ENCODE measurements at regions not wholly inside any gene's neighbourhood (a gene's known extent, or its start where the extent isn't known, plus 50 kb on each side); places are given as distances from the start of the nearest gene placed in this dataset.

DNA sequence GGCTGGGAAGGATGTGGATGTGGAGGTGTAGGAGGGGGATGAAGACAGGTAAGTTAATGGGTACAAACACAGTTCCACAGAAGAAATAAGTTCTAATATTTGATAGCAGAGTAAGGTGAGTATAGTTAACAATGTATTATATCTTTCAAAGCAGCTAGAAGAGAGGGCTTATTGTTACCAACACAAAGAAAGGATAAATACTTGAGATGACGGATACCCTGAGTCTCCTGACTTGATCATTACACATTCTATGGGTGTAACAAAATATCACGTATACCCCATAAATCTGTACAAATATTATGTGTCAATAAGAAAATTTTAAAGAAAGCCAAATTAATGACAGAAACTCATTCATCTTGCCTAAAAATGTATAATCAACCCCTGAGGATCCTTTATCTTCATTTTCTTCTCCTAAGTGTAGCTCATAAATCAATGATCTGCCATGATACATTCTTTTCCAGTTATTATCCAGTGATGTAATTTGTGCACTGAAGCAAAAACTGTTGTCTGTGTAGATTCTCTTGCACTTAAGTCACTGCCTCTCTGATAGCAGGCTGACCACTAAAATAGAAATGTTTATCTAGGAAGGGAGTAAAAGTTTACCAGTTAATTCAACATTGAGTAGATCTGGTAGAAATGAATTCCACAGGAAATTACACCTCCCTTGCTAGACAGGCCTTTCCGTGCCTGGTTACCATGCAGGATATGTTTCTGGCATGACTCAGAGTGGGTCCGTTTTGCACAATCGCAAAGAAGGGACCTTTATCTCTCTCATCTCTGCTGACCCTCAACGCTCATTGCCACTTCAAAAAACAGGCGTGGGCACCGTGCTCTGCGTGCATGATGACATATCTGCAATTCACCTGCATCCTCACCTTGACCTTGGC is 249.7 kb upstream of the NCKAP5 start:
- no peak for DNase-seq

DNA sequence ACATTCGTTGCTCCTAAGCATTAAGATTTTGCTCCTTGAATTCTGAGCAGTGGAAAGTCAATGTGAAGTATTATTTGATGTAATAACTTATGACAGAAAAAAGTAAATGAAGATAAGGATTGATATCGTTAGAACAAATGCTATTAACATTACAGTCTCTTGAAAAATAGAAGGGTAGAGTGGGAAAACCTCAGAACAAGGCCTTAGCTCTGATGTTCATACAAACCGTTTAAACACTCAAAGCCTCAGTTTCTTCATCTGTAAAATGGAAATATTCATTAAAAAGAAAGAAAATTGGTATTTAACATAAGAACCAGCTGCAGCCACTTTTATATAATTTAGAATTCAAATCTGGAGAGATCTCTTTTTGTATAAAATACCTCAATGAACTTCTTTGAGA is 250.4 kb upstream of the NCKAP5 start:
- no peak for DNase-seq

DNA sequence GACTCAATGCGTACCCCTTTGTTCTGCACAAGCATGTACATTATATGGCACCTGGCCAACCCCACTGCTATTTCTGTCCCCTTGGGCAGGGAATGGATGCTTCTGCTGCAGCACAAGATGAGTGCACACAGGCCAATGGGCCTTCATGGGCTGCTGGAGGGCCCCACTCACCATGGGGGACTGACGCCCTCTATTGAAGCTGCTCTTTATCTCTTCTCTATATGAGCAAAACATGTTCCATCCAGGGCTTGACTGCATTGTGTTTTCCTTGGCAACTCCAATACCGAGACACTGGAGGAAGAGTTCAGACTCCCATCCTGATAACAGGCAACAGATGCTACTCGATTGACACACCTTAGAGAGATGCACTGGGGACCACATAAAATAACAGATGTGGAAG is 251.6 kb upstream of the NCKAP5 start:
- DNase-seq: no peak

DNA sequence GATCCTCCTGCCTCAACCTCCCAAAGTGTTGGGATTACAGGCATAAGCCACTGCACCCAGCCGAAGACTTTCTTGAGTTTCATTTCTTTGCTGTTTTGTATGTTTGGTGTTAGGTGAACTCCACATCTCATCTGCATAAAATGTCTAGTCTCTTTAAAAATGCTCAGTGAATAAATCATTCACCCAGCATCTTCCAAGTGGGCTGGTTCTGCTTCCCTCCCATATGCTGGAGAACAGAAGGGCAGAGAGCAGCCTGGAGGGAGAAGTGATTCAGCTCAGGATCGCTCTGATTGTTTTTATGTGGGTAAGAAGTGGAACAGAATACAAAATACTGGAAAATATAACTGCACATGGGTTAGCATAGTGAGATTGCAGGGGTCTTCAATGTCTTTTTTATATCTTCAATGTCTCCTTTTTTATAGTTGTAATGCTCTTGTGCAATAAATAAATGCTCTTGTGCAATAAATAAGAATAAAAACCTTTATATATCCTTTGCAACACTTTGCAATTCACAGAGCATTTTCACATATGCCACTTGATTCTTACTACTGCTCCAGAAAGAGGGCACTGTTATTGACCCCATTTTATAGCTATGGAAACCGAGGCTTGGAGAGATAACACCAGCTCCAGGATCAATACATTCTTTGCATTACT is 253.0 kb upstream of the NCKAP5 start:
- DNase-seq: no peak

DNA sequence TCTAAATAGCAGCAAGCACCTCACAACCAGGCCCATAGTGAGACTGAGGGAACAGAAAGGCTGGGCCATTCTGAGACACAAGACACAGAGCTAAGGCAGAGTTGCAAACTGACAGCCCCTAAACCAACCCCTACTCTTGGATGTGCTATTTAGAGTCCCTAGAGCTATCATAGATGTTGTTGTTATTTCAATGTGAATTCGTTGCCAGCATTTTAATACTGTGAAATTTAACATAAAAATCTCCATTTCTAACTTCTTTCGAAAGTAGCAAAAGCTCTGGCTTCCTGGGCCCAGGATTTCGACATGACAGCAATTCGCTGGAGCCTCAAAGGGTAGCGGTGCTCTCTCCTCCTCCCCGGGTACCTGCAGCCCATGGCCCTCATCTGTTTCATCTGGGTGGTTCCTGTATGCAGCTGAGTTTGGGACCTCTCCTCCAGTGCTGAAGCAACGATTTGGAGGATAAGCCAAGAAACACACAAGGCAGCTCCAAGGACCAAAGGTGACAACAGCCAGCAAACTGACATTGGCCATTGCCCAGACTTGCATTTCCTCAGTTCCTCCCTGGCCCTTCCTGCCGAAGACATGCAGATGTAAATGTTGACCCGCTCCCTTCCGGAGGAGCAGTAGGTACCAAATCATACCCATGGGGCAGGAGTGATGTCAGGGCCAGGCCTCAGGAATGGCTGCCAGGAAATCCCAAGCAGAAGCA is 254.4 kb upstream of the NCKAP5 start:
- DNase-seq: no peak

DNA sequence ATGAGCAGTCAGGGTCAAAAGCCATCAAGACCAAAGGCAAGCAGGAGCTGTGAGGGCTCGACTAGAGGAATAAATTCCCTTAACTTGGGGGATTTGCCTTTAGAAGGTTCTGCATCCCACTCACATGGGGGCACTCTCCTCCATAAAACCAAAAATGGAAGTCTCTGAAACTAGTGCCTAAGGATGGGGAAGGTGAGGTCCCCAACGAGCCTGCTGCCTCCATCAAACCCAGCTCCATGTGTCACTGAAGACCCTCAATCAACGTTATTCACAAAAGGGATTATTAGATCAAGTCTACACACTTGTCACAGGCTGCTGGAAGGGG is 254.9 kb upstream of the NCKAP5 start:
- DNase-seq: no peak

DNA sequence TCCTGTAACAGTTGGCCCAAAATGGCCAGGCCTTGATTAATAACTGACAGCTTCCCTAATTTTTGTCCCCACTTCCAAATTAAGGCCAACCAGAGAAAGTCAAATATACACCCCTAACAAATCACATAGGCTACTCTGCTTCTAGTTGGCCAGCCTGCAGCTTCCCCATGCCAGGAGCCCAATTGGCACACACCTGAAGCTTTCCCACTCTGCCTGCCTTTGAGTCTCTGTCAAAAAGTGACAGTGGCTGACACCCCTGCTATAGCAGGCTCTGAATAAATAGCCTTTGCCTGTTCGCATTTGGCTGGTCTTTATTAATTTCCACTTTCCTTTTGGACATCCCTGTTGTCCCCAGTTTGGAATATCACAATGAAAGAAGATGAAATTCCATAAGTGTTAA is 256.6 kb upstream of the NCKAP5 start:
- DNase-seq: no peak

DNA sequence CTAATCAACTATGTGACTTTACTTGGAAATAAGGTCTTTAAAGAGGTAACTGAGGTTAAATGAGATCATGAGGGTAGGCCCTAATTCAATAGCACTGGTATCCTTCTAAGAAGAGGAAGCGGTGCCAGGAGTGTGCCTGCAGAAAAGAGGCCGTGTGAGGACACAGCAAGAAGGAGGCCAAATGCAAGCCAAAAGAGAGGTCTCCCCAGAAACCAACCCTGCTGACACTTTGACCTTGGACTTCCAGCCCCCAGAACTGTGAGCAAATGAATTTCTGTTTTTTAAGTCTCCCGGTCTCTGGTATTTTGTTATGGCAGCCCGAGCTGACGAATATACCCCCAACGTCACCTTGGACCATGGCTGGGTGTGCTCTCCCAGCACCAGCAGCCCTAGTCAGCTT is 257.5 kb upstream of the NCKAP5 start:
- no peak for DNase-seq

DNA sequence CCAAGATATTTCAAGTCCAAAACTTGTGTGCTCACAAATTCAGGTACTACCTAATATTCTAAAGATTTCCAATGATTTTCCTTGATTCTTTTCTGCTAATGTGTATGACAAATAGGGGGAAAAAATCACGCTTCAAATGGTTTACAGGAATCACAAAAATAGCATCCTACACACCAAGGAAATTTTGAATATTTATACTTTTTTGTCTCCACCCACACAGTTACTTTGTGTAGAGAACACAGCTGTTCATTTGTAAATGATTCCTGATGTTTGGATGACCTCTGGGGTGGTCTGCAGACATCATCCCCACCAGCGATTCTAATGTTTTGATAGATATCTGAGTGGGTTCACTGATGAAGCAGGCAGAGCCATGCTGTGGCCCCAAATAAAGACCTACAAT is 260.6 kb upstream of the NCKAP5 start:
- no peak for DNase-seq

DNA sequence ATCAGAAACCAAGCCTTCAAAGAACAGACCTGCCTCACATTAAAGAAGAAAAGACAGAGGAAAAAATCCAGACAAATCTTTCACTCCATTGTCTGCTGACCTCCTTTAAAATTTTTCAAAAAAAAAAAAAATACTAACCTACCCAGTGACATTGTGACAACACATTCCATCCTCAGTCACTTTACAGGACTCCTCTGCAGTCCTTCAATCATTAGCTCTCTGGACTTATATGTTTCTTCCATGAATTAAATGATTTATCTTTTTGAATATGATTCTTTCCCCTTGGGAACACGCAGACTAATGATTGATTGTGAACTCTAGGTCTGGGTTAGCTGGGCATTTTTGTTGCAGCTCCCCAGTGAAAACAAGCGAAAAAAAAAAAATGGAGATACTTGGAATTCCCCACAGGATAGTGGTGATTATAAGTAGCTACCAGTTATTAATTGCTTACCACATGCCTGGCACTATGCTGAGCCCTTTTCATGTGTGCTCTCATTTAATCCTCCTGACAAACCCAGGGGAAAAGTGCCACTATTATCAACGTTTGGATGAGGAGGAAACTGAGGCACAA is 261.3 kb upstream of the NCKAP5 start:
- no peak for DNase-seq

DNA sequence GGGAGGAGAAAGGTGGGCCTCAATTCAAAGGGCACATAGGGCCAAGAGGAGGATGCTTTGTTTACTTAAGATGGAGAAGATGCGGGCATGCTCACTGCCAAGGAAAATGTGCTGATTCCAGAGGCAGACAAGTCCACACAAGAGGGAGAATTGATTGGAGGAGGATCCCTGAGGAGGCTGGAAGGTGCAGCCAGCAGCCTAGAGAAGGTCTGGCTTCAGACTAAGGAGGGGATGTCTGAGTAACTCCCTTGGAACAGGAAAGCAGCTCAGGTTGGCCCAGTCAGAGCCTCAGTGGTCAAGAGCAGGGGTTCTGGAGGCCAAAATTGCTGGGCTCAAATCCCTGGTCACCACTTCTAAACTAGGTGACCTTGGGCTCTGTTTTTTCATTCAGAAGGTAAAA is 265.5 kb upstream of the NCKAP5 start:
- DNase-seq: no peak

DNA sequence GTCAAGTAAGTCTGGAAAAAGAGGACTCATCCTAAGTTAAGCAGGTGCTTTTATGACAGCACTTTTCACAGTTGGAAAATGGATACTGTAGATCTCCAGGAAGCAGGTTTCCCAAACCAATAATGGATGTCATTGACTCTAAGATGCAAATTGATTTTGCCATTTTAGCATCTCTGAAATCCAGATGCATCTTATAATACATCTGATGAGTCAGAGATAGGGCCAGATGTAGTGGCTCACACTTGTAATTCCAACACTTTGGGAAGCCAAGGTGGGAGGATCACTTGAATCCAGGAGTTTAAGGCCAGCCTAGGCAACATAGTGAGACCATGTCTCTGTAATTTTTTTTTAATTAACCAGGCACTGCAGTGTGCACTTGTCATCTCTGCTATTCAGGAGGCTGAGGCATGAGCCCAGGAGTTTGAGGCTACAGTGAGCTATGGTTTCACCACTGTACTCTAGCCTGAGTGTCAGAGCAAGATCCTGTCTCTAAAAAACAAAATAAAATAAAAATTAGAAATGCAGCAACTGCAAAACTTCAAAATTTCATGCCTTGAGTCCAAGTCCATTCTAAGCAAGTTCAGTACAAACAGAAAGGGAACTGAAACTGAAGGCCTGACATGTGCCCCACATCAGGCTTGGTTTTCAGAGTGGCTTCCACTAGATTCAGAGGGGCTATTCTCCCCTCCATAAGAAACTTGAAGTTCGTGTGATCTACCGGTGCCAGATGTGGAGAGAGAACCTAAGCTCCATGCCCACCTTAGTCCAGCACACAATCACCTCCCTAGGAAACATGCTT is 267.8 kb upstream of the NCKAP5 start:
- DNase-seq: no peak

DNA sequence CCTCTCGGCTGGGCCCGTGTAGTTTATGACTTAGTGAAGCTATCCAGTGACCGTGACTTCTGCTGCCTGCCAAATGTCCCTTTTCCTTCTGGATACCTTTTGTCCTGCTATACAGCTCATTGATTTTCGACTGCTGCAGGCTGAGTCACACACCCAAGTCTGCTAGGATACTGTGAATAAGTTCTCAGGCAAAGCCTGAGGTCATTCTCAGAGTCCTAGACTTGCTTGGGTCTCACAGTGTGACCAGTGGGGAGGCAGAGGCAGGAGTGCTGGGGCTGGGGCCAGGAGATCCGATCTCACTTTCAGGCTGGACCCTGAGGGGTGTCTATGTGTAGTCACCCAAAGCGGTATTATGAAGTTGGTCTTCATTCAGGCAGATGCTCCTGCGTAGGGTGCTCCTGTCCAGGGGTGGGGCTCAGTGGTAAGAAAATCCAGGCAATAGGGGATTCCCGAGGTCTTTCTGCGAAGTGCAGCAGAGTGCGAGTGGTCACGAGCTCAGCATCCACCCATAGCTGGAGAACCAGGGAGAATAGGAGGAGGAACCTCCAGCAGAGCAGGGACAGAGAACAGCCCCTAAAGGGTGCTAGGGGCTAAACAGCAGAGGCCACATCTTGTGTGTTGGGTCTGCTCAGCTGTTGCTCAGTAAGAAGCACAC is 268.6 kb upstream of the NCKAP5 start:
- DNase-seq: no peak

DNA sequence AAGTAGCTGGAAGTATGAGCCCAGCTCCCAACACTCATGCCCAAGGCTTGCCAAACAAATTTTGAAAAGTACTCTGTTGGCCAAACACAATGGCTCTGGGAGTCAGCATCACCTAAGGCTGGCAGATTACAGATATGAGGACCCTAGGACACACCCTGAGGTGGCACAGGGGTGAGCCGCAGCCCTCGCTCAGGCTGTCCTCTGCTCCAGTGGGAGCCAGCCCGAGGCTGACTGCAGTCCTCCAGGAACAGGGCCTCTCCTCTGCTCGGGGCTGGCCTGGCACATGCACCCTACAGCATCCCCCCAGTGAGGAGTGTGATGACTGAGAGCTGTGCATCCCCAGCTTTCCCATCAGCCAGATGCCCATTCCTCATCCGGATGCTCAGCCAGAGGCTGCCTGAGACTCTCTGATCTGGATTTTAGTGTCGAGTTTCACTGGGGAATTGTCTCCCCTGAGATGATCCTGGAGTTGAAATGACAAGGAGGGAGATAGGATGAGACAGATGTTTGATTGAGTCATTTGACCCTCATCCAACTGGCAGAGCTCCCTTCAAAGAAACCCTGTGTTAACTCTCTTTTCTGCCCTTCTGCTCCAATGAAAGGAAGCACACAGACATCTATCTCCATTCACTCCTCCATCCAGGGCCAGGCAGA is 269.3 kb upstream of the NCKAP5 start:
- DNase-seq: no peak

DNA sequence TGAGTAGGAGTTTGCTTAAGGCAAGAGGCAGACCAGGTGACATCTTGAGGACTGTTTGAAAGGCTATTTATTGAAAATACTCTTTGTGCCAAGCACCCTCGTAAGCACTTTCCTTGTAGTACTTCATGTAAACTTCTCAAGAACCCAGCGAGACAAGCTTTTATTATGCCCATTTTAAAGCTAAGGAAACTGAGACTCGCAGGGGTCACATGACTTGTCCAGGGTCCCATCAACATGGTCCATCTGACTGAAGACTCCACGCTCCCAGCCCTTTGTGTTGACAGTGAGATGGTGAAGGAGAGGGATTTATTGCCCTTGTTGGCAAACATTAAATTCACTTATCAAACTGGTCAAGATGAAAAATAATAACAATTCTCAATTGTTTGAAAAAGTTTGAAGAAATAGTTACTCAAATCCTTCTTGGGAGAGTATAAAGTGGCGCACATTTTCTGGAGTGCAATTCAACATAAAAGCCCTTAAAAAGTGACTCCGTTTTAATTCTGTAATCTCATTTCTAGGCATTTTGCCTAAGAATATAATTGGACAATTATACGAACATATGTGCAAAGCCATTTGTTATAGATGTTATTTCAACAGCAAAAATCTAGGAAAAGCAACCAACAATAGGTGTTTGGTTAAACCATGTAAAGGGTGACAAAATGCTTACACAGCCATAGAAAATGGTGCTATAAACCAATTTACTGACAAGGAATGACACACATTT is 270.5 kb upstream of the NCKAP5 start:
- no peak for DNase-seq

DNA sequence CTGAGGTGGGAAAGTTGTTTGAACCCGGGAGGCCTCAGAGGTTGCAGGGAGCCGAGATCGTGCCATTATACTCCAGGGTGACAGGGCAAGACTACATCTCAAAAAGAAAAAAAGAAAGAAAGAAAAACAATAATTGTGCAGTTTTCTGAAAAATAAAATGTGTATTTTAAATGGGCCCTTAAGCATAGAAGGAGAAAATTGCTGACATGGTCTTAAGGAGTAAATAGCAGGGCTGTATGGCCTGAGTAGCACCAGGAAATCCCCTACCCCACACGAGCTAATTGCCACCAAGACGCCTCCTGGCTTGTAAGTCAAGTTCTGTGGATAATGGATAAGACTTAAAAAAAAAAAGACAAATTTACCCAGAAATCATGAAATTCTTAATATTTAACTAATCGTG is 271.4 kb upstream of the NCKAP5 start:
- DNase-seq: no peak

DNA sequence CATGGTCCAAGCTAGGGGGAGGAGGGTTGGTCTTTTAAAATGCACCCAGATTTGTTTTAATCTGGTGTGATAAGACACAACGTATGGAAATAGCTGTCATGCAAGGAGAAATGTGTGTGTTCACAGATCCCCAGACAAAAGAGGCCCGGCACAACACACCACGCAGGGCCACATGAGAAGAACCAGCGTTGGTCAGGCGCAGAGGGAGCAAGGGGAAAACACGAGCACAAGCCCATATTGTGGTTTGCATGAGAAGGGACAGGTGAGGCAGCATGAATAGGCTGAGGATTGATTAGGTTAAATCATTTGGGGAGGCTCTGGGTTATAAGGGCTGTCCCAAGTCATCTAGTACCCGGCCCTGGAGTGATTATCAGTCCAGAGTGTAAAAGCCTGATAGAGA is 272.5 kb upstream of the NCKAP5 start:
- no peak for DNase-seq

DNA sequence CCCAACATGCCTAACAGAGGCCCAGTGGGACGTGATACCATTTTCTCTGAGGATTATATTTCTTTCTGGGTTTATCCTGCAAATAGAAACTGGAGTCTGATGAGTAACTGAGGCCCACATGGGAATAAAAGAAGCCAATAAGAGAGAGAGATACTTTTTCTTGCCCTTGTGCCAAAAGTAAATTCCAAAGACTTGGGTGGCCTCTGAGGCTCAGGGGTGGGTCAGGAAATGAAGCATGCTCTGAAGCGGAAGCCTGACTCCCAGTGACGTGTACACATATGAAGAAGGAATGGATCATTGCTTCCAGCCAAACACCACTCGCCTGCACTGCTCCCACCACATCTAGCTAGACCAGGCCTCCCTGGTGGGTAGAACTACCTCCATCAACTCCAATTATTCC is 273.6 kb upstream of the NCKAP5 start:
- no peak for DNase-seq

DNA sequence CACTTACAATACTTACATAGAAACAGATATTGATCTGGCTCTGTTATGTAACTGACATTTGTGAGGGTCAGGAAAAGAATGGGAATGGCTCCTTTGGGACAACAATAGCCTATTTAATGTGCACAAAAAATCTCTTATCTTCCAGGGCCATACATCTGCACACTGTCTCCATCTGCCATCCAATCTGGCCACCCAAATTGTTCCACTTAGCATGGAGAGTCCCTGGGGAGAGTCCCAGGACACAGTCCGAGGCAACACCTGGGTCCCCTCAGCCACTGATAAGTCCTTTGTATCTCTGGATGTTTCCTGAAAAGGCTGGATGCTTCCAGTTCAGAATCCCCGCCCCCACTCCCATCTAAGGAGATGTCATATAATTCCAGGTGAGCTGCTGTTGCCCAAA is 274.2 kb upstream of the NCKAP5 start:
- no peak for DNase-seq

DNA sequence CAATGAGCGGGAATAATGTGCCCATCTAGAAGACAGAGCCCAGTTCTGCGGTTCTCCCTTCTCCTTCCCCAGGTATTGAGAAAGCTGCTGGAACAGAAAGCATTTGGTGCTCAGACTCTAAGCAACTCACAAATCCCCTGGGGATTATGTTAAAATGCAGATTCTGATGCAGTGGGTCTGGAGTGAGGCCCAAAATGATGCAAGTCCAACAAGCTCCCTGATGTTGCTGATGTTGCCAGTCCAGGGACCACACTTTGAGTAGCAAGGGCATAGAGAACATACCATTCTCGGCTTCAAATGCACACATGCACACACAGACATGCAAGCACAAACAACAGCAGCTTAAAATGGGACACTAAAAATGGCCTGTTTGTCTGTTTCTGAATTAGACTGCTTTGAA is 274.8 kb upstream of the NCKAP5 start:
- DNase-seq: no peak

DNA sequence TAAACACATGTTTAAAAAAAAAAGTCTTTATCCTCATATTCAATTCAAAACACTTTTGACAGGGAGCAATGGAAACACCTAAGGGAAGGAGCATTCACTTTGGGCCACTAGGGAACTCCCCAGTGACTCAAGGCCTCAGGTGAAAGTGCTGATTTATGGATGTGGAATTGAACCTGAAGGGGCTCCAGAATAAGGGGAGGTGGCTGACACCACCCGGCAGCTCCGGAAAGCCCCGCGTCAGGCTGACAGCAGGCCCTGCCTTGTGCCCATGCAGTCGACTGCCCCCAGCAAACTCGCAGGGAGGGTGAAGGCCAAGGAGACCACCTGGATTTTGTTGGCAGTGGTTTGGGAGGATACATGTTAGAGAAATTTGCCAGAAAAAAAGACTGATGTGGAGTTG is 275.3 kb upstream of the NCKAP5 start:
- DNase-seq: no peak

All from NCI-H1092 treated with DMSO at 0.1 percent for 48 hours (cell line).